OCI-M1 (cell line): ENCODE measurements at regions not wholly inside any gene's neighbourhood (a gene's known extent, or its start where the extent isn't known, plus 50 kb on each side); places are given as distances from the start of the nearest gene placed in this dataset.

Source experiments
- DNase-seq: peaks from one replicate; lab custom pipeline; 2025; lab: John Stamatoyannopoulos, UW

GRCh38 chr13:112124141-112124540 lies 57.2 kb downstream of the SOX1 start:
- DNase-seq, result no peak

GRCh38 chr13:112127564-112128330 lies 60.8 kb downstream of the SOX1 start:
- no peak for DNase-seq

GRCh38 chr13:112128331-112128610 lies 61.3 kb downstream of the SOX1 start:
- DNase-seq, result no peak

- no peak for DNase-seq
Measured at GRCh38 chr13:112130418-112130817, 63.5 kb downstream of the SOX1 start.

GRCh38 chr13:112131081-112131712 lies 64.2 kb downstream of the SOX1 start:
- DNase-seq, result no peak

- no peak for DNase-seq
Measured at GRCh38 chr13:112131713-112132113, 64.8 kb downstream of the SOX1 start.

- no peak for DNase-seq
Measured at GRCh38 chr13:112132142-112132541, 65.2 kb downstream of the SOX1 start.

GRCh38 chr13:112132619-112133018 lies 65.7 kb downstream of the SOX1 start:
- no peak for DNase-seq

GRCh38 chr13:112133499-112134390 lies 66.8 kb downstream of the SOX1 start:
- no peak for DNase-seq

- DNase-seq, result peak; percentile 35
Measured at GRCh38 chr13:112134391-112135075, 67.6 kb downstream of the SOX1 start.

- no peak for DNase-seq
Measured at GRCh38 chr13:112136095-112136494, 69.1 kb downstream of the SOX1 start.

GRCh38 chr13:112137144-112137543 lies 70.2 kb downstream of the SOX1 start:
- DNase-seq, result no peak

- DNase-seq, result no peak
Measured at GRCh38 chr13:112140366-112140765, 73.4 kb downstream of the SOX1 start.

- DNase-seq, result no peak
Measured at GRCh38 chr13:112141643-112142400, 74.9 kb downstream of the SOX1 start.

GRCh38 chr13:112142401-112142930 lies 75.5 kb downstream of the SOX1 start:
- no peak for DNase-seq

GRCh38 chr13:112143046-112143752 lies 76.2 kb downstream of the SOX1 start:
- no peak for DNase-seq

GRCh38 chr13:112143753-112144615 lies 77.0 kb downstream of the SOX1 start:
- no peak for DNase-seq

- no peak for DNase-seq
Measured at GRCh38 chr13:112144616-112145550, 77.9 kb downstream of the SOX1 start.
